Vagina (tissue), 2 donors: ENCODE measurements at regions not wholly inside any gene's neighbourhood (a gene's known extent, or its start where the extent isn't known, plus 50 kb on each side); places are given as distances from the start of the nearest gene placed in this dataset.

ENCODE experiments used
- DNase-seq, 2 donors: peaks; one replicate each; pipeline ENCODE4 v3.0.0-alpha.2; 2017; ENCODE audit errors: extremely low spot score in 2 of 2
- H3K27ac ChIP-seq: fragments of 200-600 bp; sonication (generic); one replicate; pipeline ENCODE4 v1.5.1; 2019
- H3K27me3 ChIP-seq: fragments of 200-600 bp; sonication (generic); one replicate; pipeline ENCODE4 v1.5.1; 2019
- H3K36me3 ChIP-seq, 2 donors: fragments of 200-600 bp; sonication (generic); one replicate each; pipeline ENCODE4 v1.5.1; 2017 to 2019
- H3K4me1 ChIP-seq: fragments of 200-600 bp; sonication (generic); one replicate; pipeline ENCODE4 v1.5.1; 2019
- H3K4me3 ChIP-seq, 2 donors: fragments of 200-600 bp; sonication (generic); 1 replicate in 1 of 2; 2 replicates in 1 of 2; pipeline ENCODE4 v1.5.1; 2016 to 2019
- H3K9me3 ChIP-seq: fragments of 200-600 bp; sonication (generic); one replicate; pipeline ENCODE4 v1.5.1; 2019
- POLR2A ChIP-seq, 2 donors: fragments of 450-650 bp; IDR thresholded peaks; one replicate each; pipeline ENCODE4 v1.6.1; 2017; ENCODE audit warnings: antibody characterized with exemption in 2 of 2, mild to moderate bottlenecking in 2 of 2, moderate library complexity in 2 of 2
- POLR2AphosphoS5 ChIP-seq, 2 donors: sonication (generic); formaldehyde crosslinking; IDR thresholded peaks; one replicate each; pipeline ENCODE4 v1.9.0; 2017; ENCODE audit warnings: antibody characterized with exemption in 2 of 2, mild to moderate bottlenecking in 2 of 2, low read depth in 1 of 2; ENCODE audit not compliant: insufficient read depth in 1 of 2
- intact Hi-C: fragments of 100-400 bp; cut with DNase I; formaldehyde crosslinking; loops from one replicate; pipeline ENCODE4 v1.15.1; 2023
- TF ChIP-seq, protein P1 (sequence below), 3 experiments: fragments of 450-650 bp in 2 of 3; fragments of 200-600 bp in 1 of 3; sonication (generic) in 1 of 3; IDR thresholded peaks; one replicate each; pipeline ENCODE4 v1.5.1; 2017 to 2019; ENCODE audit warnings: antibody characterized with exemption in 3 of 3, mild to moderate bottlenecking in 2 of 3, moderate library complexity in 2 of 3

DNA sequence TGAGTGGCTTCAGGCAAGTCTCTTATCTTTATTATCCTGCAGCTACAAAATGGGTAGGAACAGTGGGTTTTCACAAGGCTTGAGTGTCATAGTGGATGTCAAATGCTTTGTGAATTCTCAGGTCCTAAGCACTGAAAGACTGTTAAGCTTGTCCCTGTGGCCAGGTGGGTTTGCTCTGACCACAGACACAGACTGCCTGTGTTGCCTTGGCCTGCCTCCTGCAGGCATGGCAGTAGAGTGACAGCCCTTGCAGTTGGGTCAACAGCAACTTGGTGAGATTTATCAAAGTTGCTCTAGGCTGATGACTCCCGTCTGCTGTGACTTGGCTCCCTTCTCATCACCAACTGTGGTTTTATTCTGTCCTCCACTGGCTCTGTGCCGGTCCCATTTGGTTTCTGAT is 520.0 kb upstream of the CCDC196 start:
- H3K9me3 ChIP-seq: no peaks in the 10 kb centered on the region
- no peaks in the 10 kb centered on the region for H3K27me3 ChIP-seq
- DNase-seq: no peak
- intact Hi-C loops: no loop called here
- H3K27ac ChIP-seq: no peak overlapping the region
- TF ChIP-seq POLR2AphosphoS5 (IDR thresholded peaks at IDR 0.05; ENCODE audit: insufficient read depth in 1 of 2, low read depth in 1 of 2) (no peak), POLR2A (IDR thresholded peaks at IDR 0.05) (no peak)
- TF ChIP-seq, protein P1, sequence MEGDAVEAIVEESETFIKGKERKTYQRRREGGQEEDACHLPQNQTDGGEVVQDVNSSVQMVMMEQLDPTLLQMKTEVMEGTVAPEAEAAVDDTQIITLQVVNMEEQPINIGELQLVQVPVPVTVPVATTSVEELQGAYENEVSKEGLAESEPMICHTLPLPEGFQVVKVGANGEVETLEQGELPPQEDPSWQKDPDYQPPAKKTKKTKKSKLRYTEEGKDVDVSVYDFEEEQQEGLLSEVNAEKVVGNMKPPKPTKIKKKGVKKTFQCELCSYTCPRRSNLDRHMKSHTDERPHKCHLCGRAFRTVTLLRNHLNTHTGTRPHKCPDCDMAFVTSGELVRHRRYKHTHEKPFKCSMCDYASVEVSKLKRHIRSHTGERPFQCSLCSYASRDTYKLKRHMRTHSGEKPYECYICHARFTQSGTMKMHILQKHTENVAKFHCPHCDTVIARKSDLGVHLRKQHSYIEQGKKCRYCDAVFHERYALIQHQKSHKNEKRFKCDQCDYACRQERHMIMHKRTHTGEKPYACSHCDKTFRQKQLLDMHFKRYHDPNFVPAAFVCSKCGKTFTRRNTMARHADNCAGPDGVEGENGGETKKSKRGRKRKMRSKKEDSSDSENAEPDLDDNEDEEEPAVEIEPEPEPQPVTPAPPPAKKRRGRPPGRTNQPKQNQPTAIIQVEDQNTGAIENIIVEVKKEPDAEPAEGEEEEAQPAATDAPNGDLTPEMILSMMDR (IDR thresholded peaks at IDR 0.05): no peak
- H3K4me3 ChIP-seq: no peak overlapping the region
- no peaks in the 10 kb centered on the region for H3K36me3 ChIP-seq
- no peaks in the 10 kb centered on the region for H3K4me1 ChIP-seq

DNA sequence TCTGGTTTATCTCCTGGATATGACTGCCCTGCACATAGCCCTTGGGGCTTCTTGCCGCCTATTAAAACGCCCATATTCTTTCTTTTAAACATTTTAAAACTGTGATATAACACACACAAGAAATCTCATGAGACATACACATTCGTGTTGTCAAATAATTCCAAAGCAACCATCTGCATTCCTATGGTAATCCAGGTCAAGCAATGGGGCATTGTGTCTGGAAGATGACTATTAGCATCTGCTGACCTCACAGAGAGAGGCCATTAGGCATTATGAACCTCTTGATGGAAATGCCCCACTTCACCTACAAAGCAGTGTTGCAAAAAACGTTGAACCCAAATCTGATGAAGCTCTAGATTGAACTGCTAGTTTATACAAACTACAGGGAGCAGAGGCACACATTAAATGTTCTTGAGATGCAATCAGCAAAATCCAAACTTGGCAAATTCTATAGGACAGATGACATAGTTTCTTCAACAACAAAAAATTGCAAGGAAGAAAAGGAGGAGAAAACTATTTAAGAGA is 513.8 kb upstream of the CCDC196 start:
- intact Hi-C loops: no loop called here
- TF ChIP-seq POLR2A (IDR thresholded peaks at IDR 0.05) (no peak), POLR2AphosphoS5 (IDR thresholded peaks at IDR 0.05; ENCODE audit: insufficient read depth in 1 of 2, low read depth in 1 of 2) (no peak)
- TF ChIP-seq, protein P1 (IDR thresholded peaks at IDR 0.05): no peak

DNA sequence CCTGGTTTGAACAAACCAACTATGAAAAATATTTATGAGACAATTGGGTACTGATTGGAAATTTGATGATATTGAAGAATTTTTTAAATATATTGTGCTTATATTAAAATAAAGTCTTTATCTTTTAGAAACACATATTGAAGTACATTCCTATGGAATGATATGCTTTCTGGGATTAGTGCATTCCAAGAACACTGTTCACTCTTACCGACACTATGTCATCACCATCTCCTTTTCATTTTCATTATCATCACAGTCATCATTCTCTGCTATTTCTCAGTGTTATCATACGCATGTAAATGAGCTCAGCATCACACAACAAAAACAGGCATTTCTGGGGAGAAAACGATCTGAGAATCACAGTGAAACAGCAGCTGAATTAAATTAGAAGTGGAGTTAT is 513.3 kb upstream of the CCDC196 start:
- no peak overlapping the region for H3K4me3 ChIP-seq
- TF ChIP-seq, protein P1 (IDR thresholded peaks at IDR 0.05): no peak
- no peak for TF ChIP-seq POLR2A (IDR thresholded peaks at IDR 0.05)
- TF ChIP-seq POLR2AphosphoS5 (IDR thresholded peaks at IDR 0.05; ENCODE audit: insufficient read depth in 1 of 2, low read depth in 1 of 2): no peak

More for the DNA sequence above, 513.8 kb upstream of the CCDC196 start:
- Histone ChIP-seq H3K9me3 (no peaks in the 10 kb centered on the region), H3K4me1 (no peaks in the 10 kb centered on the region), H3K27ac (no peak overlapping the region), H3K27me3 (no peaks in the 10 kb centered on the region), H3K4me3 (no peak overlapping the region), H3K36me3 (no peaks in the 10 kb centered on the region)
- no peak for DNase-seq

DNA sequence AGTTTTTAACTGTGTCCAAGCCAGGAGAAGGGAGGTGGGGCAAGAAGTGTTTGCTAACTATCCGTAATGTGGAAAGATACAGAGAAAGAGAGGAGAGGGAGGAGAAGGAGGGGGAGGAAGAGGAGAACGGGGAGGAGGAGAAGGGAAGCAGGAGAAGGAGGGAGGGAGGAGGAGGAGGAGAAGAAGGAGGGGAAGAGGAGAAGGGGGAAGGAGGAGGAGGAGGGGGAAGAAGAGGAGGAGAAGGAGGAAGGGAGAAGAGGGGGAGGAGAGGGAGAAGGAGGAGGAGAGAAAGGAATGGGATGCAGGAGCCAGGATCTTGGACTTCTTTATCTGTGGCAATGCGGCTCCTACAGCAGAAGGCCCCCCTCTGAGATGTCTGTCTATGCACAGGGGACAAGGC is 510.3 kb upstream of the CCDC196 start:
- Histone ChIP-seq H3K27ac (no peak overlapping the region), H3K4me1 (no peaks in the 10 kb centered on the region), H3K36me3 (no peaks in the 10 kb centered on the region), H3K27me3 (no peaks in the 10 kb centered on the region), H3K9me3 (no peaks in the 10 kb centered on the region), H3K4me3 (no peak overlapping the region)
- DNase-seq: no peak
- TF ChIP-seq, protein P1 (IDR thresholded peaks at IDR 0.05): no peak
- no peak for TF ChIP-seq POLR2AphosphoS5 (IDR thresholded peaks at IDR 0.05; ENCODE audit: insufficient read depth in 1 of 2, low read depth in 1 of 2)
- TF ChIP-seq POLR2A (IDR thresholded peaks at IDR 0.05): no peak
- intact Hi-C loops: no loop called here

More for the DNA sequence above, 513.3 kb upstream of the CCDC196 start:
- H3K4me1 ChIP-seq: no peaks in the 10 kb centered on the region
- no peak for DNase-seq
- no peaks in the 10 kb centered on the region for H3K36me3 ChIP-seq
- intact Hi-C loops: no loop called here
- no peaks in the 10 kb centered on the region for H3K9me3 ChIP-seq
- H3K27me3 ChIP-seq: no peaks in the 10 kb centered on the region
- no peak overlapping the region for H3K27ac ChIP-seq

DNA sequence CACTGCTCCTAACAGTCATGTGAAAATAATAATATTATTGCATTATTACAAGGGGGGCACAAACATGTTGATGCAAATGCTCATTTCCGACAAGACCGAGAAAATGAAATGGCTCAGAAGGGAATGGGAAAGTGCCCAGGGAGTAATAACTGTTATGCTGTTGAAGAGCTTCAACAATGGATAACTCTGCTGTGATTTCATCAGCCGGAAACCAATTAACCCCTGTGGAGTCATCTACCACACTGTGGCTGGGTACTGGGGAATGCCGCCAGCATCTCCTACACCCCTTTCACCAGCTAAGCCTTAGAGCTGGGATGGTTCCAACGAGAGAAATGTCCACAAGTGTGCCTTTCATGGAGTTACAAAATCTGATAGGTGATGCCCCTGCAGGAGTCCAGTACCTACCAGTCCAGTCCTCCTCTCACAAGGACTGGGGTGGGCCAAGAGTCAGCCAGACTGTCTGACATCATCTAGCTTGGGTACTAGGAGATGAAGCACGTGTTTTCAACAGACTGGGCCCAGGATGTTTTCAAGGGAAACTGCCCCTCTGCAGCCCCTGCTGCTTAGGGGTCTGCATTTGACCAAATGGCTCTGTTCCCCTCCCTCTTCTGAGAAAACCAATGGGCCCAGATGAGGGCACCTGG is 509.3 kb upstream of the CCDC196 start:
- Histone ChIP-seq H3K4me1 (no peaks in the 10 kb centered on the region), H3K27ac (no peak overlapping the region), H3K4me3 (no peak overlapping the region), H3K36me3 (no peaks in the 10 kb centered on the region), H3K9me3 (no peaks in the 10 kb centered on the region), H3K27me3 (no peaks in the 10 kb centered on the region)
- intact Hi-C loops: no loop called here
- TF ChIP-seq POLR2A (IDR thresholded peaks at IDR 0.05) (no peak), POLR2AphosphoS5 (IDR thresholded peaks at IDR 0.05; ENCODE audit: insufficient read depth in 1 of 2, low read depth in 1 of 2) (no peak)
- TF ChIP-seq, protein P1 (IDR thresholded peaks at IDR 0.05): no peak
- DNase-seq: no peak
